NCI-H345 (cell line): ENCODE measurements at regions not wholly inside any gene's neighbourhood (a gene's known extent, or its start where the extent isn't known, plus 50 kb on each side); places are given as distances from the start of the nearest gene placed in this dataset.
"Not testable (repeated sequence)": the region's sequence is repeated elsewhere in the genome, so short reads cannot be mapped to it uniquely, and the experiment has no call there.

ENCODE experiments used
- DNase-seq: peaks from one replicate; lab custom pipeline; 2025; lab: John Stamatoyannopoulos, UW

- DNase-seq, result no peak
Observed at GRCh38 chr1:88472298-88472697, 211.8 kb upstream of the PKN2 start.

GRCh38 chr1:88472714-88473113 is 211.4 kb upstream of the PKN2 start:
- no peak for DNase-seq

- DNase-seq, result no peak
Observed at GRCh38 chr1:88474555-88475304, 209.3 kb upstream of the PKN2 start.

GRCh38 chr1:88484881-88485280 is 199.2 kb upstream of the PKN2 start:
- DNase-seq, result no peak

- no peak for DNase-seq
Observed at GRCh38 chr1:88488237-88488636, 195.8 kb upstream of the PKN2 start.

- no peak for DNase-seq
Observed at GRCh38 chr1:88490676-88491075, 193.4 kb upstream of the PKN2 start.

GRCh38 chr1:88499671-88500070 is 184.4 kb upstream of the PKN2 start:
- no peak for DNase-seq

- DNase-seq, result no peak
Observed at GRCh38 chr1:88502886-88503285, 181.2 kb upstream of the PKN2 start.

GRCh38 chr1:88503646-88504045 is 180.4 kb upstream of the PKN2 start:
- DNase-seq, result no peak

- DNase-seq, result no peak
Observed at GRCh38 chr1:88504601-88505000, 179.5 kb upstream of the PKN2 start.

GRCh38 chr1:88509379-88509778 is 174.7 kb upstream of the PKN2 start:
- no peak for DNase-seq

- DNase-seq, result no peak
Observed at GRCh38 chr1:88514544-88515060, 169.5 kb upstream of the PKN2 start.

- DNase-seq, result not testable (repeated sequence)
Observed at GRCh38 chr1:88517499-88517898, 166.6 kb upstream of the PKN2 start.

GRCh38 chr1:88519156-88519555 is 164.9 kb upstream of the PKN2 start:
- DNase-seq, result no peak

- DNase-seq, result no peak
Observed at GRCh38 chr1:88523854-88524528, 160.1 kb upstream of the PKN2 start.

- no peak for DNase-seq
Observed at GRCh38 chr1:88526456-88526855, 157.6 kb upstream of the PKN2 start.

- no peak for DNase-seq
Observed at GRCh38 chr1:88528792-88529191, 155.3 kb upstream of the PKN2 start.

GRCh38 chr1:88529581-88529980 is 154.5 kb upstream of the PKN2 start:
- no peak for DNase-seq

- no peak for DNase-seq
Observed at GRCh38 chr1:88530246-88530645, 153.8 kb upstream of the PKN2 start.

- no peak for DNase-seq
Observed at GRCh38 chr1:88537787-88538186, 146.3 kb upstream of the PKN2 start.

GRCh38 chr1:88538222-88538899 is 145.7 kb upstream of the PKN2 start:
- no peak for DNase-seq

GRCh38 chr1:88540255-88540654 is 143.8 kb upstream of the PKN2 start:
- no peak for DNase-seq

- DNase-seq, result no peak
Observed at GRCh38 chr1:88541596-88541995, 142.5 kb upstream of the PKN2 start.
